Peyer's patch (tissue), 4 donors: ENCODE measurements at regions not wholly inside any gene's neighbourhood (a gene's known extent, or its start where the extent isn't known, plus 50 kb on each side); places are given as distances from the start of the nearest gene placed in this dataset.
"Not testable (repeated sequence)": the region's sequence is repeated elsewhere in the genome, so short reads cannot be mapped to it uniquely, and the experiment has no call there.

ENCODE experiments used
- DNase-seq, 3 donors: peaks; one replicate each; pipeline ENCODE4 v3.0.0-alpha.2; 2017 to 2019
- H3K27ac ChIP-seq, 4 donors: fragments of 200-600 bp; sonication (generic); one replicate each; pipeline ENCODE4 v1.5.1; 2016 to 2019
- H3K27me3 ChIP-seq, 2 donors: fragments of 200-600 bp; sonication (generic); one replicate each; pipeline ENCODE4 v1.5.1; 2019
- H3K36me3 ChIP-seq, 3 donors: fragments of 200-600 bp; sonication (generic); one replicate each; pipeline ENCODE4 v1.5.1; 2016 to 2019
- H3K4me1 ChIP-seq, 4 donors: fragments of 200-600 bp; sonication (generic); one replicate each; pipeline ENCODE4 v1.5.1; 2016 to 2019
- H3K4me3 ChIP-seq, 4 donors: fragments of 200-600 bp; sonication (generic); 1 replicate in 3 of 4; 2 replicates in 1 of 4; pipeline ENCODE4 v1.5.1; 2016 to 2019; ENCODE audit warnings: mild to moderate bottlenecking in 1 of 4
- H3K9me3 ChIP-seq, 4 donors: fragments of 200-600 bp; sonication (generic); one replicate each; pipeline ENCODE4 v1.5.1; 2016 to 2019; ENCODE audit warnings: mild to moderate bottlenecking in 1 of 4
- CTCF ChIP-seq, 6 experiments: fragments of 450-650 bp in 4 of 6; fragments of 200-600 bp in 2 of 6; sonication (generic) in 1 of 6; IDR thresholded peaks; one replicate each; pipeline ENCODE4 v1.5.1; 2017 to 2019; ENCODE audit warnings: antibody characterized with exemption in 6 of 6, mild to moderate bottlenecking in 3 of 6, moderate library complexity in 1 of 6
- POLR2A ChIP-seq, 2 donors: fragments of 450-650 bp; IDR thresholded peaks; one replicate each; pipeline ENCODE4 v1.5.1; 2017; ENCODE audit warnings: antibody characterized with exemption in 2 of 2, mild to moderate bottlenecking in 2 of 2, moderate library complexity in 2 of 2

DNA sequence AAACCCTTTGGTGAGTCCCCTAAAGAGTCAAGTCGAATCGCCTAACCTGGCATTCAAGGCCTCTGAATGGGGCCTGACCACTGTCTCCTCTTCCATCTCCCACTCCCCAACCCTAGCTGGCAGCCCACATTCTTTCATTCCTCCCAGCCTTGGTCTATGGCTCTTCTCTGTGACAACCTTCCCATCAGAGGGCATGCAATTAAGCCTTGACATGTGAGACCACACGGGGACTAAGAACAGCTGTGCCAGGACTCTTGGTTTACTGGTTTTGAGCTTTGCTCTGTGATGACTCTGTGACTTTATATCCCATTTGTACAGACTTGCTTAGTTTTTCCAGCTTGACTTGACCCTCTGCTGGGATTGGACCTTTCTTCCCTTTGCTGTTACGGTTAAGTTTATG, 116.6 kb downstream of the BUB3 start:
- Histone ChIP-seq H3K36me3 (no peaks in the 10 kb centered on the region), H3K9me3 (no peaks in the 10 kb centered on the region), H3K27me3 (peaks cover 0 to 4% of the 10 kb centered on the region in 2 donors), H3K4me1 (no peaks in the 10 kb centered on the region), H3K27ac (no peak overlapping the region), H3K4me3 (no peak overlapping the region)
- DNase-seq = no peak
- TF ChIP-seq CTCF (IDR thresholded peaks at IDR 0.05) (no peak), POLR2A (IDR thresholded peaks at IDR 0.05) (no peak)

DNA sequence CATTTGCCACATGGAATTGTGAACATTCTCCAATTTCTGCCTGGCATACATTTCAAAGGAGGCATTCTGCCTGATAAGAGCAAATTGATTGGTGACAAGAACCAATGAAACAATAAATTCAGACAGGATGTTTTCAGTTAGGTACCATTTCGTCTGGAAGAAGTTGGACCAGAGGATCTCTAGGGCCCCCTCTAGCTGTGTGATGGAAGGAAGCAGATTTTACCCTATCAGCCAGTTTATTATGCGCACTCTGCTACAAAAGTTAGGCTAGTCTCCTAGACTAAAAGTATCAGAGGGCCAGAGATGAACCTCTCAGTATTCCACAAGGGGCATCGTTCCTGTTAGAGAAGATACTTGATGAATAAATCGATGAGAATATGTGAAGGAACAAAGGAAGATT, 118.0 kb downstream of the BUB3 start:
- Histone ChIP-seq H3K27me3 (peaks cover 0 to 4% of the 10 kb centered on the region in 2 donors), H3K9me3 (peaks cover 0 to 7% (median 0%) of the 10 kb centered on the region in 4 donors), H3K36me3 (no peaks in the 10 kb centered on the region), H3K4me1 (no peaks in the 10 kb centered on the region), H3K27ac (no peak overlapping the region), H3K4me3 (no peak overlapping the region)
- TF ChIP-seq CTCF (IDR thresholded peaks at IDR 0.05) (no peak), POLR2A (IDR thresholded peaks at IDR 0.05) (no peak)
- DNase-seq = no peak

GRCh38 chr10:123274306-123275135, 120.3 kb downstream of the BUB3 start:
- Histone ChIP-seq H3K27me3 (peaks cover 0 to 4% of the 10 kb centered on the region in 2 donors), H3K4me1 (no peaks in the 10 kb centered on the region), H3K4me3 (no peak overlapping the region), H3K9me3 (peaks cover 0 to 7% (median 0%) of the 10 kb centered on the region in 4 donors), H3K36me3 (no peaks in the 10 kb centered on the region), H3K27ac (no peak overlapping the region)
- TF ChIP-seq POLR2A (IDR thresholded peaks at IDR 0.05) = no peak
- TF ChIP-seq CTCF (IDR thresholded peaks at IDR 0.05) = no peak
- DNase-seq = no peak

GRCh38 chr10:123275136-123275564, 120.9 kb downstream of the BUB3 start:
- Histone ChIP-seq H3K27ac (no peak overlapping the region), H3K36me3 (no peaks in the 10 kb centered on the region), H3K9me3 (peaks cover 0 to 7% (median 0%) of the 10 kb centered on the region in 4 donors), H3K27me3 (peaks cover 0 to 4% of the 10 kb centered on the region in 2 donors), H3K4me3 (no peak overlapping the region), H3K4me1 (no peaks in the 10 kb centered on the region)
- TF ChIP-seq CTCF (IDR thresholded peaks at IDR 0.05) = no peak
- TF ChIP-seq POLR2A (IDR thresholded peaks at IDR 0.05) = no peak
- no peak for DNase-seq

DNA sequence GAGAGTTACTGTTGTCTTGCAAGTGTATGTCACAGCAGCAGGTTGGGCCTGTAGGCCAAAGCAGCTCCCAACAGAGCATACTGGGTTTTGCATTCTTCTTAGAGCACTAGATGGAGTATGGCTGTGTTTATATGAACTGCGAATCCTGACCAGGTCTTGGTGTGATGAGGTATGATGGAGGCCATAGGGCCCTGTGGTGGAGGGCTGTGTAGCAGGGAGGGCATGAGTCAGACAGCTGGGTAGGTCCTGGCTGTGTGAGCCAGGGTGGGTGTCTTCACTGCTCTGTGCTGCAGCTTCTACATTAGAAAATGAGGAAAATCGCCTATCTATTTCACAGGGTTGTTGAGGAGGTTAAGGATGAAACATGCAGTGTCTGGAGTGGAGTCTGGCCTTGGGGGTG, 124.2 kb downstream of the BUB3 start:
- TF ChIP-seq POLR2A (IDR thresholded peaks at IDR 0.05) (no peak), CTCF (IDR thresholded peaks at IDR 0.05) (no peak)
- Histone ChIP-seq H3K9me3 (peaks cover 0 to 7% (median 0%) of the 10 kb centered on the region in 4 donors), H3K27me3 (no peaks in the 10 kb centered on the region), H3K36me3 (no peaks in the 10 kb centered on the region), H3K4me3 (no peak overlapping the region), H3K4me1 (no peaks in the 10 kb centered on the region), H3K27ac (no peak overlapping the region)
- no peak for DNase-seq

GRCh38 chr10:123283371-123283770, 129.2 kb downstream of the BUB3 start:
- H3K27ac ChIP-seq, DNase-seq, H3K4me3 ChIP-seq, H3K9me3 ChIP-seq, H3K36me3 ChIP-seq, H3K27me3 ChIP-seq, H3K4me1 ChIP-seq: not testable (repeated sequence)
